ENCODE measurements at regions not wholly inside any gene's neighbourhood (a gene's known extent, or its start where the extent isn't known, plus 50 kb on each side); places are given as distances from the start of the nearest gene placed in this dataset.
A peak's percentile ranks its signal among the peaks of the same experiment; 100 is the strongest.

GRCh38 chr1:104435255-104435654, 685.6 kb downstream of the AMY1C start:
- Mint-ChIP-seq H3K4me1 (no peaks in the 10 kb centered on the region), H3K4me3 (no peak overlapping the region), H3K36me3 (ENCODE audit: low read depth) (no peaks in the 10 kb centered on the region), H3K27me3 (no peaks in the 10 kb centered on the region), H3K9me3 (no peaks in the 10 kb centered on the region), H3K27ac (no peak overlapping the region)
- DNase-seq = no peak
- intact Hi-C loops (cut with micrococcal nuclease) = no loop called here

GRCh38 chr1:104440011-104440410, 690.3 kb downstream of the AMY1C start:
- Mint-ChIP-seq H3K9me3 (no peaks in the 10 kb centered on the region), H3K4me3 (no peak overlapping the region), H3K4me1 (no peaks in the 10 kb centered on the region), H3K27ac (no peak overlapping the region), H3K36me3 (ENCODE audit: low read depth) (no peaks in the 10 kb centered on the region), H3K27me3 (no peaks in the 10 kb centered on the region)
- intact Hi-C loops (cut with micrococcal nuclease) = no loop called here
- DNase-seq = no peak

GRCh38 chr1:104456724-104457123, 707.0 kb downstream of the AMY1C start:
- Mint-ChIP-seq H3K4me1 (no peaks in the 10 kb centered on the region), H3K27me3 (no peaks in the 10 kb centered on the region), H3K9me3 (peaks cover 24% of the 10 kb centered on the region), H3K36me3 (ENCODE audit: low read depth) (no peaks in the 10 kb centered on the region), H3K4me3 (no peak overlapping the region), H3K27ac (no peak overlapping the region)
- intact Hi-C loops (cut with micrococcal nuclease) = no loop called here
- no peak for DNase-seq

- H3K27ac Mint-ChIP-seq = no peak overlapping the region
- DNase-seq = no peak
- H3K9me3 Mint-ChIP-seq = peaks cover 14% of the 10 kb centered on the region
- H3K4me1 Mint-ChIP-seq = no peaks in the 10 kb centered on the region
- no peak overlapping the region for H3K4me3 Mint-ChIP-seq
- H3K36me3 Mint-ChIP-seq (ENCODE audit: low read depth) = no peaks in the 10 kb centered on the region
- intact Hi-C loops (cut with micrococcal nuclease) = no loop called here
- H3K27me3 Mint-ChIP-seq = no peaks in the 10 kb centered on the region
Measured at GRCh38 chr1:104459886-104460285, 710.2 kb downstream of the AMY1C start.

- intact Hi-C loops (cut with micrococcal nuclease) = no loop called here
- H3K4me3 Mint-ChIP-seq = no peak overlapping the region
Measured at GRCh38 chr1:104460880-104461279, 711.2 kb downstream of the AMY1C start.

GRCh38 chr1:104463126-104463697, 713.5 kb downstream of the AMY1C start:
- Mint-ChIP-seq H3K27me3 (no peaks in the 10 kb centered on the region), H3K4me3 (no peak overlapping the region), H3K36me3 (ENCODE audit: low read depth) (no peaks in the 10 kb centered on the region), H3K27ac (no peak overlapping the region), H3K9me3 (peaks cover 6% of the 10 kb centered on the region), H3K4me1 (no peaks in the 10 kb centered on the region)
- DNase-seq = no peak
- intact Hi-C loops (cut with micrococcal nuclease) = no loop called here

More at GRCh38 chr1:104460880-104461279, 711.2 kb downstream of the AMY1C start:
- no peak overlapping the region for H3K27ac Mint-ChIP-seq
- no peaks in the 10 kb centered on the region for H3K4me1 Mint-ChIP-seq
- peaks cover 10% of the 10 kb centered on the region for H3K9me3 Mint-ChIP-seq
- H3K27me3 Mint-ChIP-seq = no peaks in the 10 kb centered on the region
- DNase-seq = no peak
- no peaks in the 10 kb centered on the region for H3K36me3 Mint-ChIP-seq (ENCODE audit: low read depth)

- DNase-seq = no peak
- no peak overlapping the region for H3K4me3 Mint-ChIP-seq
- no peaks in the 10 kb centered on the region for H3K9me3 Mint-ChIP-seq
- no peaks in the 10 kb centered on the region for H3K4me1 Mint-ChIP-seq
- H3K27ac Mint-ChIP-seq = no peak overlapping the region
- H3K27me3 Mint-ChIP-seq = no peaks in the 10 kb centered on the region
- intact Hi-C loops (cut with micrococcal nuclease) = no loop called here
- no peaks in the 10 kb centered on the region for H3K36me3 Mint-ChIP-seq (ENCODE audit: low read depth)
Measured at GRCh38 chr1:104466068-104466467, 716.4 kb downstream of the AMY1C start.

- Mint-ChIP-seq H3K36me3 (ENCODE audit: low read depth) (no peaks in the 10 kb centered on the region), H3K27me3 (no peaks in the 10 kb centered on the region), H3K27ac (no peak overlapping the region), H3K9me3 (no peaks in the 10 kb centered on the region), H3K4me3 (peak overlapping the region; percentile 12), H3K4me1 (no peaks in the 10 kb centered on the region)
- no peak for DNase-seq
- intact Hi-C loops (cut with micrococcal nuclease) = no loop called here
Measured at GRCh38 chr1:104467590-104467989, 717.9 kb downstream of the AMY1C start.

GRCh38 chr1:104468282-104468681, 718.6 kb downstream of the AMY1C start:
- Mint-ChIP-seq H3K4me3 (no peak overlapping the region), H3K27ac (no peak overlapping the region), H3K36me3 (ENCODE audit: low read depth) (no peaks in the 10 kb centered on the region), H3K9me3 (peaks cover 3% of the 10 kb centered on the region), H3K27me3 (no peaks in the 10 kb centered on the region), H3K4me1 (no peaks in the 10 kb centered on the region)
- intact Hi-C loops (cut with micrococcal nuclease) = no loop called here
- DNase-seq = no peak

- Mint-ChIP-seq H3K27me3 (no peaks in the 10 kb centered on the region), H3K36me3 (ENCODE audit: low read depth) (no peaks in the 10 kb centered on the region), H3K9me3 (peaks cover 3% of the 10 kb centered on the region), H3K4me3 (no peak overlapping the region), H3K27ac (no peak overlapping the region), H3K4me1 (no peaks in the 10 kb centered on the region)
- intact Hi-C loops (cut with micrococcal nuclease) = no loop called here
- no peak for DNase-seq
Measured at GRCh38 chr1:104476126-104476525, 726.4 kb downstream of the AMY1C start.

- H3K4me3 Mint-ChIP-seq = no peak overlapping the region
- H3K27me3 Mint-ChIP-seq = no peaks in the 10 kb centered on the region
- no peaks in the 10 kb centered on the region for H3K4me1 Mint-ChIP-seq
- intact Hi-C loops (cut with micrococcal nuclease) = no loop called here
- no peaks in the 10 kb centered on the region for H3K9me3 Mint-ChIP-seq
- no peaks in the 10 kb centered on the region for H3K36me3 Mint-ChIP-seq (ENCODE audit: low read depth)
- no peak overlapping the region for H3K27ac Mint-ChIP-seq
- DNase-seq = no peak
Measured at GRCh38 chr1:104488296-104489015, 738.8 kb downstream of the AMY1C start.

- no peak for DNase-seq
- no peaks in the 10 kb centered on the region for H3K36me3 Mint-ChIP-seq (ENCODE audit: low read depth)
- intact Hi-C loops (cut with micrococcal nuclease) = no loop called here
- H3K4me3 Mint-ChIP-seq = no peak overlapping the region
- H3K27ac Mint-ChIP-seq = no peak overlapping the region
- H3K4me1 Mint-ChIP-seq = no peaks in the 10 kb centered on the region
- peaks cover 3% of the 10 kb centered on the region for H3K9me3 Mint-ChIP-seq
- H3K27me3 Mint-ChIP-seq = no peaks in the 10 kb centered on the region
Measured at GRCh38 chr1:104526158-104526795, 776.6 kb downstream of the AMY1C start.

GRCh38 chr1:104531990-104532389, 782.3 kb downstream of the AMY1C start:
- no peak for DNase-seq
- Mint-ChIP-seq H3K4me3 (no peak overlapping the region), H3K4me1 (no peaks in the 10 kb centered on the region), H3K9me3 (peaks cover 7% of the 10 kb centered on the region), H3K36me3 (ENCODE audit: low read depth) (no peaks in the 10 kb centered on the region), H3K27me3 (no peaks in the 10 kb centered on the region), H3K27ac (no peak overlapping the region)
- intact Hi-C loops (cut with micrococcal nuclease) = no loop called here

- Mint-ChIP-seq H3K27me3 (no peaks in the 10 kb centered on the region), H3K27ac (no peak overlapping the region), H3K4me1 (no peaks in the 10 kb centered on the region), H3K9me3 (peaks cover 4% of the 10 kb centered on the region), H3K4me3 (no peak overlapping the region), H3K36me3 (ENCODE audit: low read depth) (no peaks in the 10 kb centered on the region)
- no peak for DNase-seq
- intact Hi-C loops (cut with micrococcal nuclease) = no loop called here
Measured at GRCh38 chr1:104574620-104575019, 824.9 kb downstream of the AMY1C start.

All from activated CD4-positive, alpha-beta T cell treated with anti-CD3 and anti-CD28 coated beads, Interleukin-2, amount 10 ng/mL, durations not matched to agents 24 days and 14 days (primary cell).